PC-3 (cell line): ENCODE measurements at regions not wholly inside any gene's neighbourhood (a gene's known extent, or its start where the extent isn't known, plus 50 kb on each side); places are given as distances from the start of the nearest gene placed in this dataset.

ENCODE experiments used
- ATAC-seq: fragments of 200-7000 bp; cut with Tn5 transposase; 2 replicates; pipeline ENCODE4 v1.9.1; 2020; ENCODE audit warnings: mild to moderate bottlenecking, moderate library complexity
- BruUV-seq: library from RNA; stranded (reverse); fragments of 400-500 nt; replicated peaks from 2 replicates; lab custom pipeline; 2021; lab: Mats Ljungman, UMichigan
- CTCF ChIA-PET: fragments of 300-600 bp; sonication (Branson Sonifier 250); formaldehyde crosslinking; loops from one replicate; lab custom pipeline; 2022; ENCODE audit warnings: antibody characterized with exemption; lab: Charles Lee
- POLR2A ChIA-PET: fragments of 300-600 bp; sonication (Branson Sonifier 250); formaldehyde crosslinking; loops from one replicate; lab custom pipeline; 2022; ENCODE audit warnings: antibody characterized with exemption; ENCODE audit not compliant: unreplicated experiment; lab: Charles Lee
- DNase-seq: peaks from one replicate; pipeline ENCODE4 v3.0.0-alpha.2; 2015
- H2AFZ ChIP-seq: fragments of 300-600 bp; sonication (generic); 2 replicates; pipeline ENCODE4 v1.6.0; 2016; ENCODE audit warnings: antibody characterized with exemption, low read length
- H3F3A ChIP-seq: fragments of 300-600 bp; sonication (generic); one replicate; pipeline ENCODE4 v1.6.0; 2017; ENCODE audit warnings: antibody characterized with exemption, low read length, control low read depth, mild to moderate bottlenecking; ENCODE audit not compliant: unreplicated experiment
- H3K27ac ChIP-seq: fragments of 300-600 bp; sonication (generic); 2 replicates; pipeline ENCODE4 v1.5.1; 2016; ENCODE audit warnings: mild to moderate bottlenecking, low read length
- H3K27me3 ChIP-seq: fragments of 300-600 bp; sonication (generic); 2 replicates; pipeline ENCODE4 v1.6.1; 2016; ENCODE audit warnings: low read length, mixed read lengths
- H3K36me3 ChIP-seq: fragments of 300-600 bp; sonication (generic); 2 replicates; pipeline ENCODE4 v1.6.1; 2016; ENCODE audit warnings: low read depth, mixed run types, low read length, mixed read lengths
- H3K4me1 ChIP-seq: fragments of 300-600 bp; sonication (generic); 2 replicates; pipeline ENCODE4 v1.5.1; 2016; ENCODE audit warnings: low read length; ENCODE audit not compliant: insufficient read depth
- H3K4me2 ChIP-seq: fragments of 300-600 bp; sonication (generic); 2 replicates; pipeline ENCODE4 v1.6.0; 2016; ENCODE audit warnings: low read length
- H3K4me3 ChIP-seq: fragments of 300-600 bp; sonication (generic); 2 replicates; pipeline ENCODE4 v1.5.1; 2016; ENCODE audit warnings: mild to moderate bottlenecking, low read length, mixed read lengths
- H3K79me2 ChIP-seq: fragments of 300-600 bp; sonication (generic); 2 replicates; pipeline ENCODE4 v1.6.1; 2017; ENCODE audit warnings: low read length, mixed read lengths
- H3K9ac ChIP-seq: fragments of 300-600 bp; sonication (generic); 2 replicates; pipeline ENCODE4 v1.6.0; 2016; ENCODE audit warnings: mild to moderate bottlenecking, low read length
- H3K9me2 ChIP-seq: fragments of 300-600 bp; sonication (generic); replicated peaks from 2 replicates; pipeline ENCODE4 v1.6.1; 2016; ENCODE audit warnings: mixed run types, low read length, mixed read lengths
- H3K9me3 ChIP-seq: fragments of 300-600 bp; sonication (generic); 2 replicates; pipeline ENCODE4 v1.6.1; 2016; ENCODE audit warnings: low read length, mixed read lengths
- H4K20me1 ChIP-seq: fragments of 300-600 bp; sonication (generic); 2 replicates; pipeline ENCODE4 v1.6.1; 2016; ENCODE audit warnings: low read length, mixed read lengths
- CTCF ChIP-seq: fragments of 300-600 bp; sonication (generic); conservative IDR thresholded peaks from 2 replicates; pipeline ENCODE4 v1.5.1; 2017; ENCODE audit warnings: antibody characterized with exemption, low read depth, mild to moderate bottlenecking, low read length
- EZH2 ChIP-seq: fragments of 300-600 bp; sonication (generic); IDR thresholded peaks from one replicate; pipeline ENCODE4 v1.6.1; 2017; ENCODE audit warnings: antibody characterized with exemption, mild to moderate bottlenecking, low read length; ENCODE audit not compliant: unreplicated experiment
- EZH2phosphoT487 ChIP-seq: fragments of 300-600 bp; sonication (generic); IDR thresholded peaks from 2 replicates; pipeline ENCODE4 v1.6.1; 2018; ENCODE audit warnings: mild to moderate bottlenecking, antibody characterized with exemption, low read length, borderline replicate concordance
- intact Hi-C: fragments of 100-400 bp; cut with micrococcal nuclease; formaldehyde crosslinking; loops from 2 replicates; pipeline ENCODE4 v1.9.0; 2023

- no TSS peak for BruUV-seq
- ChIA-PET CTCF (interaction anchor here (0.7 kb wide), 1 partner anchor 15 kb away, joined by 3 read pairs; no protein-coding TSS in a partner anchor), POLR2A (no interaction called here)
- Histone ChIP-seq H4K20me1 (no peaks in the 10 kb centered on the region), H3K9me3 (no peaks in the 10 kb centered on the region), H3K79me2 (no peaks in the 10 kb centered on the region), H3K36me3 (no peaks in the 10 kb centered on the region), H3K4me3 (no peak overlapping the region), H3F3A (no peaks in the 10 kb centered on the region), H3K9ac (no peak overlapping the region), H3K27ac (no peak overlapping the region), H3K9me2 (no peaks in the 10 kb centered on the region), H3K27me3 (no peaks in the 10 kb centered on the region), H3K4me1 (peaks cover 12% of the 10 kb centered on the region; the same call in 1 of the 2 replicates), H3K4me2 (no peak overlapping the region), H2AFZ (no peak overlapping the region)
- no peak for TF ChIP-seq EZH2phosphoT487
- TF ChIP-seq EZH2, result no peak
- no peak for TF ChIP-seq CTCF
- DNase-seq (peak; percentile 40), ATAC-seq (peak; percentile 47)
- intact Hi-C loops, result loop anchor here (2.0 to 10.0 kb wide), 4 partner anchors 309 to 1331 kb away; partner anchors contain the start of gene ZNF462
These were observed 109.5 kb upstream of the RAD23B start for GRCh38 chr9:107173422-107174180.

- ATAC-seq (no peak), DNase-seq (no peak)
- Histone ChIP-seq H3K9me2 (no peaks in the 10 kb centered on the region), H3K4me2 (no peak overlapping the region), H2AFZ (no peak overlapping the region), H3F3A (no peaks in the 10 kb centered on the region), H3K4me3 (no peak overlapping the region), H3K4me1 (peaks cover 13% of the 10 kb centered on the region; the same call in 1 of the 2 replicates), H3K79me2 (no peaks in the 10 kb centered on the region), H3K9ac (no peak overlapping the region), H3K36me3 (no peaks in the 10 kb centered on the region), H3K27ac (no peak overlapping the region), H3K27me3 (no peaks in the 10 kb centered on the region), H4K20me1 (no peaks in the 10 kb centered on the region), H3K9me3 (no peaks in the 10 kb centered on the region)
- TF ChIP-seq EZH2phosphoT487, result no peak
- TF ChIP-seq CTCF, result no peak
- no peak for TF ChIP-seq EZH2
- intact Hi-C loops, result loop anchor here (5.0 to 10.0 kb wide), 3 partner anchors 310 to 1272 kb away; partner anchors contain the start of gene ZNF462
- ChIA-PET POLR2A (no interaction called here), CTCF (no interaction called here)
- no TSS peak for BruUV-seq
These were observed 108.6 kb upstream of the RAD23B start for GRCh38 chr9:107174441-107174840.

- no TSS peak for BruUV-seq
- Histone ChIP-seq H3K4me3 (no peak overlapping the region), H4K20me1 (no peaks in the 10 kb centered on the region), H3K27ac (no peak overlapping the region), H3K27me3 (no peaks in the 10 kb centered on the region), H3K9me2 (no peaks in the 10 kb centered on the region), H3K36me3 (no peaks in the 10 kb centered on the region), H3F3A (no peaks in the 10 kb centered on the region), H2AFZ (no peak overlapping the region), H3K9me3 (no peaks in the 10 kb centered on the region), H3K4me2 (no peak overlapping the region), H3K79me2 (no peaks in the 10 kb centered on the region), H3K4me1 (peaks cover 13% of the 10 kb centered on the region; the same call in 1 of the 2 replicates), H3K9ac (no peak overlapping the region)
- TF ChIP-seq EZH2phosphoT487 (no peak), EZH2 (no peak), CTCF (no peak)
- ATAC-seq (no peak), DNase-seq (no peak)
- intact Hi-C loops, result loop anchor here (10.0 kb wide), 1 partner anchor 310 kb away; the partner anchor contains the start of gene ZNF462
- CTCF ChIA-PET, result no interaction called here
- POLR2A ChIA-PET, result interaction anchor here (0.6 kb wide), 1 partner anchor 19 kb away, joined by 3 read pairs; no protein-coding TSS in a partner anchor
These were observed 108.0 kb upstream of the RAD23B start for GRCh38 chr9:107175041-107175440.
